HG03097 (cell line): ENCODE measurements at regions not wholly inside any gene's neighbourhood (a gene's known extent, or its start where the extent isn't known, plus 50 kb on each side); places are given as distances from the start of the nearest gene placed in this dataset.

ENCODE experiments used
- ATAC-seq: cut with Tn5 transposase; IDR thresholded peaks from one replicate; pipeline ENCODE4 v1.9.1; 2021; ENCODE audit not compliant: unreplicated experiment, low FRiP score

GRCh38 chr11:80350541-80350940 lies 909.7 kb upstream of the TENM4 start:
- no peak for ATAC-seq

- ATAC-seq: no peak
Observed at GRCh38 chr11:80349997-80350396, 909.2 kb upstream of the TENM4 start.

- ATAC-seq: no peak
Observed at GRCh38 chr11:80346353-80347059, 905.7 kb upstream of the TENM4 start.

- no peak for ATAC-seq
Observed at GRCh38 chr11:80343436-80343835, 902.6 kb upstream of the TENM4 start.

GRCh38 chr11:80338231-80338630 lies 897.4 kb upstream of the TENM4 start:
- ATAC-seq: no peak

GRCh38 chr11:80331694-80332093 lies 890.9 kb upstream of the TENM4 start:
- no peak for ATAC-seq

GRCh38 chr11:80330264-80330663 lies 889.4 kb upstream of the TENM4 start:
- ATAC-seq: no peak

GRCh38 chr11:80328774-80329173 lies 887.9 kb upstream of the TENM4 start:
- no peak for ATAC-seq

GRCh38 chr11:80327956-80328614 lies 887.3 kb upstream of the TENM4 start:
- no peak for ATAC-seq

- ATAC-seq: no peak
Observed at GRCh38 chr11:80321786-80322185, 881.0 kb upstream of the TENM4 start.

GRCh38 chr11:80320765-80321164 lies 879.9 kb upstream of the TENM4 start:
- ATAC-seq: no peak

GRCh38 chr11:80320226-80320625 lies 879.4 kb upstream of the TENM4 start:
- no peak for ATAC-seq

GRCh38 chr11:80317612-80318011 lies 876.8 kb upstream of the TENM4 start:
- ATAC-seq: no peak

- no peak for ATAC-seq
Observed at GRCh38 chr11:80315200-80315599, 874.4 kb upstream of the TENM4 start.

GRCh38 chr11:80309301-80309700 lies 868.5 kb upstream of the TENM4 start:
- no peak for ATAC-seq

- no peak for ATAC-seq
Observed at GRCh38 chr11:80307676-80308075, 866.8 kb upstream of the TENM4 start.

GRCh38 chr11:80297858-80298632 lies 857.2 kb upstream of the TENM4 start:
- ATAC-seq: no peak

GRCh38 chr11:80293293-80293692 lies 852.5 kb upstream of the TENM4 start:
- ATAC-seq: no peak

- ATAC-seq: no peak
Observed at GRCh38 chr11:80284946-80285785, 844.3 kb upstream of the TENM4 start.

- ATAC-seq: no peak
Observed at GRCh38 chr11:80282643-80283042, 841.8 kb upstream of the TENM4 start.

GRCh38 chr11:80281194-80281593 lies 840.4 kb upstream of the TENM4 start:
- ATAC-seq: no peak
